ENCODE measurements at regions not wholly inside any gene's neighbourhood (a gene's known extent, or its start where the extent isn't known, plus 50 kb on each side); places are given as distances from the start of the nearest gene placed in this dataset.

DNA sequence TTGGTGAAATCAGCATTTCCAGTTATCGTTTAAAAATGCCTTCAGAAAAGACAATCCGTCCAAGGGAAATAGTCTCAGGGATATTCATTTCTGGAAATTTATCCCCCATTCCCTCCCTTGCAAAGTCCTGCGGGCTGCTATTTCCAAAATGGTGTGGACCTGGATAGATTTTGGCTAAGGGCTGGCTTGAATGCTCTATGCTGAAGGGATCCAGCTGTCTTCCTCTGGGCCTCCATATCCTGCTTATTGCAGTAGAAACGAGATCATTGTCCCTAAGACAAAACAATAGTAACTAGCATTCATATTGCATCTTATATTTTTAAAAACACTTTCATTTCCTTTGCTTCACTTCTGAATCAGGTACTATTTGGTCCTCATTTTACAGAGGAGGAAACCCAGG is 129.9 kb downstream of the ANKRD60 start:
- Mint-ChIP-seq H3K4me1 (no peaks in the 10 kb centered on the region), H3K27me3 (ENCODE audit: low read depth in 2 of 2) (peaks cover 0 to 12% of the 10 kb centered on the region in 2 donors), H3K9me3 (no peaks in the 10 kb centered on the region), H3K27ac (no peak overlapping the region), H3K4me3 (no peak overlapping the region), H3K36me3 (no peaks in the 10 kb centered on the region)
- no peaks in the 10 kb centered on the region for H3K36me3 ChIP-seq (ENCODE audit: control insufficient read depth, insufficient read depth, low read length)
- TF ChIP-seq CTCF (IDR thresholded peaks at IDR 0.05), result no peak
- intact Hi-C loops (cut with micrococcal nuclease), result no loop called here
- no peak overlapping the region for H3K4me3 ChIP-seq (ENCODE audit: low read length)
- H3K27ac ChIP-seq (ENCODE audit: low read length), result no peak overlapping the region
- DNase-seq (no peak), ATAC-seq (no peak)
- H3K9me3 ChIP-seq (ENCODE audit: control insufficient read depth, insufficient read depth, low read length), result no peaks in the 10 kb centered on the region
- WGBS (ENCODE audit: insufficient coverage), result 90% methylated on average over 4 of the region's 4 CpGs
- peaks cover 3% of the 10 kb centered on the region for H3K27me3 ChIP-seq (ENCODE audit: control insufficient read depth, insufficient read depth, low read length)
- H3K4me1 ChIP-seq (ENCODE audit: control insufficient read depth, insufficient read depth, low read length), result no peaks in the 10 kb centered on the region

DNA sequence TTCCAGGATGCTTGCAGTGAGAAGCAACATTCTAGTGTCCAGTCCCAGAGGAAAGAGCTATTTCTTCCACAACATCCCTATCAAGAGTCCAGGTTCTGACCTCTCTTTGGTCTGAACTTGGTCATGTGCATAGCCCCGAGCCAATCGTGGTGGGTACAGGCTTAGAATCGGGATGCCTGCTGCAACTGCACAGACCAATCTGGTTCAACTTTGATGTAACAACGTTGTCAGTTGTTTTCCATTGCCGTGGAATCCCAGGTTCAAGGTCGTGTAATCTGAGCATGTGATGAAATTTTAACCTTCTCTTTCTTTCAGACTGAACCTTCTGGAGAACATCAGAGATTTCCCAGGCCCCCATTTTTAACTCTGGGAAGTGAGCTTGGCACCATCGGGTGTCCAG is 130.5 kb downstream of the ANKRD60 start:
- Histone ChIP-seq H3K27ac (ENCODE audit: low read length) (no peak overlapping the region), H3K27me3 (ENCODE audit: control insufficient read depth, insufficient read depth, low read length) (peaks cover 3% of the 10 kb centered on the region), H3K4me1 (ENCODE audit: control insufficient read depth, insufficient read depth, low read length) (no peaks in the 10 kb centered on the region), H3K9me3 (ENCODE audit: control insufficient read depth, insufficient read depth, low read length) (no peaks in the 10 kb centered on the region), H3K4me3 (ENCODE audit: low read length) (no peak overlapping the region), H3K36me3 (ENCODE audit: control insufficient read depth, insufficient read depth, low read length) (no peaks in the 10 kb centered on the region)
- no peak for DNase-seq
- no peak for ATAC-seq
- Mint-ChIP-seq H3K9me3 (no peaks in the 10 kb centered on the region), H3K36me3 (no peaks in the 10 kb centered on the region), H3K27ac (no peak overlapping the region), H3K4me1 (no peaks in the 10 kb centered on the region), H3K4me3 (no peak overlapping the region), H3K27me3 (ENCODE audit: low read depth in 2 of 2) (peaks cover 0 to 12% of the 10 kb centered on the region in 2 donors)
- TF ChIP-seq CTCF (IDR thresholded peaks at IDR 0.05), result no peak
- intact Hi-C loops (cut with micrococcal nuclease), result no loop called here
- 92% methylated on average over 7 of the region's 7 CpGs for WGBS (ENCODE audit: insufficient coverage)

DNA sequence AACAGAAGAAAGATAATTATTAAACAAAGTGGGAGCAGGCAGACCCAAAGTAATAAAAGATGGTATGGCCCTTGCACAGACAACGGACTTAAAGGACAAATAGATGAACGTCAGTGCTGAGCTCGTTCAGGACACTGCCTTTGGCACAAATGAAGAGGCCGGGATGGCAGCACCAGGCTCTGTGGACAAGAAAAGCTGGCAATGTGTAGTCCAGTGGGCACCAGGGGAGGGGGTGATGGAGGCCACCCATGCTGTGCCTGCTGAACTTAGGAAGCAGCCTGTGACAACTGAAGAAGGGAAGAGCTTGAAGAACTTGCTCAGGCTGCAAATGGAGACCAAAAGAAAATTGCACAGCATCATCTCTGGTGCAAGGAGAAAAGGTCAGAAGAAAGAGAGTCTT is 131.0 kb downstream of the ANKRD60 start:
- Mint-ChIP-seq H3K27ac (no peak overlapping the region), H3K27me3 (ENCODE audit: low read depth in 2 of 2) (peaks cover 0 to 12% of the 10 kb centered on the region in 2 donors), H3K4me1 (no peaks in the 10 kb centered on the region), H3K4me3 (no peak overlapping the region), H3K9me3 (no peaks in the 10 kb centered on the region), H3K36me3 (no peaks in the 10 kb centered on the region)
- H3K4me1 ChIP-seq (ENCODE audit: control insufficient read depth, insufficient read depth, low read length), result no peaks in the 10 kb centered on the region
- TF ChIP-seq CTCF (IDR thresholded peaks at IDR 0.05), result no peak
- no peaks in the 10 kb centered on the region for H3K9me3 ChIP-seq (ENCODE audit: control insufficient read depth, insufficient read depth, low read length)
- no peak overlapping the region for H3K27ac ChIP-seq (ENCODE audit: low read length)
- intact Hi-C loops (cut with micrococcal nuclease), result no loop called here
- DNase-seq (no peak), ATAC-seq (no peak)
- H3K4me3 ChIP-seq (ENCODE audit: low read length), result no peak overlapping the region
- no peaks in the 10 kb centered on the region for H3K36me3 ChIP-seq (ENCODE audit: control insufficient read depth, insufficient read depth, low read length)
- WGBS (ENCODE audit: insufficient coverage), result 87% methylated on average over 4 of the region's 4 CpGs
- H3K27me3 ChIP-seq (ENCODE audit: control insufficient read depth, insufficient read depth, low read length), result peaks cover 3% of the 10 kb centered on the region

DNA sequence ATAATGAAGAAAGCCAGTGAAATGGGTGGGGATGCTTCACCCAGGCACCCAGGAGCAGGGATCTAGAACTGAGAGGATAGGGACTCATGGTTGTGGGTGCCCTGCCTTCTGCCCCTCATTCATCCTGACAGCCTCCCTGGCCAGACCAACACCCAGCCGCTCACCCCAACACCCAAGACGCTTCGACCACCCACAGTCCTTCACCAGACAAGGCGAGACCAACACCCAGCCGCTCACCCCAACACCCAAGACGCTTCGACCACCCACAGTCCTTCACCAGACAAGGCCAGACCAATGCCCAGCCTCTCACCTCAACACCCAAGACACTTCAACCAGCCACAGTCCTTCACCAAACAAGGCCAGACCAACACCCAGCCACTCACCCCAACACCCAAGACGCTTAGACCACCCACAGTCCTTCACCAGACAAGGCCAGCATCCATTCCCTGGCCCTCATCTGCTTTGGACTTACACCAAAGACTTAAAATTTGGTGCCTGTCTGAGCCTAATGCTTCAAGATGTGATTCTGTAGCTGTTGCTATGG is 131.5 kb downstream of the ANKRD60 start:
- no peaks in the 10 kb centered on the region for H3K9me3 ChIP-seq (ENCODE audit: control insufficient read depth, insufficient read depth, low read length)
- Mint-ChIP-seq H3K27me3 (ENCODE audit: low read depth in 2 of 2) (peaks cover 0 to 12% of the 10 kb centered on the region in 2 donors), H3K4me3 (no peak overlapping the region), H3K36me3 (no peaks in the 10 kb centered on the region), H3K27ac (no peak overlapping the region), H3K9me3 (no peaks in the 10 kb centered on the region), H3K4me1 (no peaks in the 10 kb centered on the region)
- ATAC-seq (no peak), DNase-seq (no peak)
- TF ChIP-seq CTCF (IDR thresholded peaks at IDR 0.05), result no peak
- intact Hi-C loops (cut with micrococcal nuclease), result no loop called here
- H3K4me1 ChIP-seq (ENCODE audit: control insufficient read depth, insufficient read depth, low read length), result no peaks in the 10 kb centered on the region
- 69% methylated on average over 8 of the region's 8 CpGs for WGBS (ENCODE audit: insufficient coverage)
- no peaks in the 10 kb centered on the region for H3K36me3 ChIP-seq (ENCODE audit: control insufficient read depth, insufficient read depth, low read length)
- H3K27me3 ChIP-seq (ENCODE audit: control insufficient read depth, insufficient read depth, low read length), result peaks cover 3% of the 10 kb centered on the region
- H3K4me3 ChIP-seq (ENCODE audit: low read length), result no peak overlapping the region
- no peak overlapping the region for H3K27ac ChIP-seq (ENCODE audit: low read length)

Data from natural killer cell (primary cell).